ENCODE measurements at regions not wholly inside any gene's neighbourhood (a gene's known extent, or its start where the extent isn't known, plus 50 kb on each side); places are given as distances from the start of the nearest gene placed in this dataset.

DNA sequence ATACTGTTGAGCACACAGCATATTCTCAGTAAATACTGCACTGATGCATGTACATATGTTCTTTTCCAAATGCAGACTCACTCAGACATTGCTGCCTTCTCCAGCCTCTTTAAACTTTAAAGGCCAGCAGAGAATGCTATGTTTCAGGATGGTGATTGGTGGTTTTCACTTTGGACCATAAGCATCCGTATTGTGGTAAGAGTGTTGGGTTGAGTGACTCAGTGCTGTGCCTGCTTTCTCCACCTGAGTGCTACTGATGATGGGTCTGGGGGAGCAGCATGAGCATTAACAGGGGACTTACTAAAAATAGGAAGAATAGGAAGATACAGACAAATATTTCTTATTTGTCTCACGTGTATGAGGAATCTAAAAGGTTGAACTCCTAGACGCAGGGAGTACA is 56.3 kb upstream of the ZNF92 start:
- H4K20me1 ChIP-seq (ENCODE audit: insufficient read depth, low read length, poor library complexity, severe bottlenecking) = no peaks in the 10 kb centered on the region
- H3K79me2 ChIP-seq (ENCODE audit: insufficient read depth, low read length) = no peaks in the 10 kb centered on the region
- no peaks in the 10 kb centered on the region for H3K27me3 ChIP-seq (ENCODE audit: insufficient read depth, low read length, poor library complexity, severe bottlenecking)
- no peaks in the 10 kb centered on the region for H3K9me2 ChIP-seq (replicated peaks; ENCODE audit: low read depth, low read length)
- no peaks in the 10 kb centered on the region for H3F3A ChIP-seq (ENCODE audit: low read depth)
- TF ChIP-seq EZH2phosphoT487 (IDR thresholded peaks at IDR 0.05; ENCODE audit: borderline replicate concordance) = no peak
- TF ChIP-seq, protein P1, sequence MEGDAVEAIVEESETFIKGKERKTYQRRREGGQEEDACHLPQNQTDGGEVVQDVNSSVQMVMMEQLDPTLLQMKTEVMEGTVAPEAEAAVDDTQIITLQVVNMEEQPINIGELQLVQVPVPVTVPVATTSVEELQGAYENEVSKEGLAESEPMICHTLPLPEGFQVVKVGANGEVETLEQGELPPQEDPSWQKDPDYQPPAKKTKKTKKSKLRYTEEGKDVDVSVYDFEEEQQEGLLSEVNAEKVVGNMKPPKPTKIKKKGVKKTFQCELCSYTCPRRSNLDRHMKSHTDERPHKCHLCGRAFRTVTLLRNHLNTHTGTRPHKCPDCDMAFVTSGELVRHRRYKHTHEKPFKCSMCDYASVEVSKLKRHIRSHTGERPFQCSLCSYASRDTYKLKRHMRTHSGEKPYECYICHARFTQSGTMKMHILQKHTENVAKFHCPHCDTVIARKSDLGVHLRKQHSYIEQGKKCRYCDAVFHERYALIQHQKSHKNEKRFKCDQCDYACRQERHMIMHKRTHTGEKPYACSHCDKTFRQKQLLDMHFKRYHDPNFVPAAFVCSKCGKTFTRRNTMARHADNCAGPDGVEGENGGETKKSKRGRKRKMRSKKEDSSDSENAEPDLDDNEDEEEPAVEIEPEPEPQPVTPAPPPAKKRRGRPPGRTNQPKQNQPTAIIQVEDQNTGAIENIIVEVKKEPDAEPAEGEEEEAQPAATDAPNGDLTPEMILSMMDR (conservative IDR thresholded peaks at IDR 0.05; ENCODE audit: low read length) = no peak
- no peak overlapping the region for H3K4me2 ChIP-seq (ENCODE audit: low read depth, low read length, poor library complexity, severe bottlenecking)
- no peaks in the 10 kb centered on the region for H3K36me3 ChIP-seq (ENCODE audit: insufficient read depth, low read length)
- H3K4me1 ChIP-seq (ENCODE audit: insufficient read depth, low read length, poor library complexity, severe bottlenecking) = no peaks in the 10 kb centered on the region
- H3K4me3 ChIP-seq (ENCODE audit: low read length, poor library complexity, severe bottlenecking) = no peak overlapping the region
- no peak overlapping the region for H2AFZ ChIP-seq (ENCODE audit: low read length)
- H3K9me3 ChIP-seq (ENCODE audit: insufficient read depth, low read depth, low read length) = no peaks in the 10 kb centered on the region
- no peak overlapping the region for H3K9ac ChIP-seq (ENCODE audit: low read depth, low read length, poor library complexity, severe bottlenecking)

DNA sequence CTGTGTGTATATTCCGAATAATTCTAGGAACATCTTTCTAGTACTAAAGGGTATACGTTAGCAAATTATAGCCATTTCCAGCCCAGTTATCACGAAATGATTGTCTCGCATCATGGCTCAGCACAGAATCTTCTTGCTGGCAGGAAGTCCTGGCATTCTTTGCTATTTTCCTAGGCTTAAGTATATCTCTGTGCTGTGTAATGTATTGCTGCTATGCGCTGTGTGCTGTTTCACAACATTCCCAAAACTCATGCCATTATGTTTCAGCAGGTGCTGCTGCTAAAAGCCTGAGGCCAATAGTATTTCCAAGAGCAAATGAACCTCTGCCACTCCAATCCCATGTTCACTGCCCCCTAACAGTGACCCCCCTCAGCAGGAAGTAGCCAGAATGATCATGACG is 62.9 kb upstream of the ZNF92 start:
- H3K36me3 ChIP-seq (ENCODE audit: insufficient read depth, low read length) = no peaks in the 10 kb centered on the region
- H3K9ac ChIP-seq (ENCODE audit: low read depth, low read length, poor library complexity, severe bottlenecking) = no peak overlapping the region
- H3F3A ChIP-seq (ENCODE audit: low read depth) = no peaks in the 10 kb centered on the region
- no peaks in the 10 kb centered on the region for H3K27me3 ChIP-seq (ENCODE audit: insufficient read depth, low read length, poor library complexity, severe bottlenecking)
- H4K20me1 ChIP-seq (ENCODE audit: insufficient read depth, low read length, poor library complexity, severe bottlenecking) = no peaks in the 10 kb centered on the region
- H3K4me2 ChIP-seq (ENCODE audit: low read depth, low read length, poor library complexity, severe bottlenecking) = no peak overlapping the region
- TF ChIP-seq, protein P1 (conservative IDR thresholded peaks at IDR 0.05; ENCODE audit: low read length) = no peak
- no peak for TF ChIP-seq EZH2phosphoT487 (IDR thresholded peaks at IDR 0.05; ENCODE audit: borderline replicate concordance)
- no peaks in the 10 kb centered on the region for H3K9me3 ChIP-seq (ENCODE audit: insufficient read depth, low read depth, low read length)
- H3K4me1 ChIP-seq (ENCODE audit: insufficient read depth, low read length, poor library complexity, severe bottlenecking) = peaks cover 5% of the 10 kb centered on the region
- no peaks in the 10 kb centered on the region for H3K79me2 ChIP-seq (ENCODE audit: insufficient read depth, low read length)
- no peak overlapping the region for H3K4me3 ChIP-seq (ENCODE audit: low read length, poor library complexity, severe bottlenecking)
- H2AFZ ChIP-seq (ENCODE audit: low read length) = no peak overlapping the region
- no peaks in the 10 kb centered on the region for H3K9me2 ChIP-seq (replicated peaks; ENCODE audit: low read depth, low read length)

DNA sequence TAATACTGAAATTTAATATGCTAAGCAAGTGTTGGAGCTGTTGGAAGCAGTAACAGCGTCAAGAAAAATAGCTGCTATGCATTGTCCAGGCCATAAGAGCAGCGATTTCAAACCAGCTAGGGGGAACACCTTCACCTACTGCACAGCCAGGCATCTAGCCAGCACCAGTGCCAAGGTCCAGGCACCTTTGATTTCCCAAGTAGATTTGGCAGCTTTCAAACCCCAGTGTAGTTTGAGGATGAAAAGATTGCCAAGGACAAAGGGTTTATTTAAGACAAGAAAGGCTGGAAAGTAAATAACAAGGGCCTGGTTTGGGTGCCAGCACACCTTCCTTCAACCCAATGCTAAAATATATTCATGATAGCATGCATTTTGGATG is 65.4 kb upstream of the ZNF92 start:
- H3K79me2 ChIP-seq (ENCODE audit: insufficient read depth, low read length) = no peaks in the 10 kb centered on the region
- no peaks in the 10 kb centered on the region for H4K20me1 ChIP-seq (ENCODE audit: insufficient read depth, low read length, poor library complexity, severe bottlenecking)
- H3K9ac ChIP-seq (ENCODE audit: low read depth, low read length, poor library complexity, severe bottlenecking) = no peak overlapping the region
- no peaks in the 10 kb centered on the region for H3K9me2 ChIP-seq (replicated peaks; ENCODE audit: low read depth, low read length)
- H3K27me3 ChIP-seq (ENCODE audit: insufficient read depth, low read length, poor library complexity, severe bottlenecking) = no peaks in the 10 kb centered on the region
- H3K4me3 ChIP-seq (ENCODE audit: low read length, poor library complexity, severe bottlenecking) = no peak overlapping the region
- TF ChIP-seq EZH2phosphoT487 (IDR thresholded peaks at IDR 0.05; ENCODE audit: borderline replicate concordance) = no peak
- TF ChIP-seq, protein P1 (conservative IDR thresholded peaks at IDR 0.05; ENCODE audit: low read length) = no peak
- H3K4me1 ChIP-seq (ENCODE audit: insufficient read depth, low read length, poor library complexity, severe bottlenecking) = peaks cover 16% of the 10 kb centered on the region
- H3F3A ChIP-seq (ENCODE audit: low read depth) = no peaks in the 10 kb centered on the region
- no peaks in the 10 kb centered on the region for H3K9me3 ChIP-seq (ENCODE audit: insufficient read depth, low read depth, low read length)
- H2AFZ ChIP-seq (ENCODE audit: low read length) = no peak overlapping the region
- H3K36me3 ChIP-seq (ENCODE audit: insufficient read depth, low read length) = no peaks in the 10 kb centered on the region
- no peak overlapping the region for H3K4me2 ChIP-seq (ENCODE audit: low read depth, low read length, poor library complexity, severe bottlenecking)
